GM03348 (cell line): ENCODE measurements at regions not wholly inside any gene's neighbourhood (a gene's known extent, or its start where the extent isn't known, plus 50 kb on each side); places are given as distances from the start of the nearest gene placed in this dataset.

Experiments
- DNase-seq: peaks from one replicate; pipeline ENCODE4 v3.0.0; 2012; ENCODE audit warnings: low spot score

DNA sequence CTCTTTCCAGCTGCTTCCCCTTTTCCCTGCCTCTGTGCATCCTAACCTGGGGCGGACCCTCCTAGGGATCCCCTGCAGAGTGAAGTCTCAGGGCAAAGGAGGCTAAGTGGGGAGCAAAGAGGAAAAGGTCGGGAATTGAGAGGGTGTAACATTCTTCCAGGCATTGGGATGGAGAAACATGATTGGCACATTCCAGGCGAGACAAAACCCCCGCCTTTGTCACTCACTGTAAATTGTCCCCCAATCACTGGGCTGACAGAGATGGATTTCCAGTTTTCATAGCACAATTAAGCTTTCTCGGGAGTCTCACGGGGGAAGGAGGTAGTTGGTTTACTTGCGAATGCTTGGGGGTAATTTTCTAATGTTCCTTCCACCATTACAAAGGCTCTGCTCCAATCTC lies 74.9 kb downstream of the MIAT start:
- DNase-seq = no peak

DNA sequence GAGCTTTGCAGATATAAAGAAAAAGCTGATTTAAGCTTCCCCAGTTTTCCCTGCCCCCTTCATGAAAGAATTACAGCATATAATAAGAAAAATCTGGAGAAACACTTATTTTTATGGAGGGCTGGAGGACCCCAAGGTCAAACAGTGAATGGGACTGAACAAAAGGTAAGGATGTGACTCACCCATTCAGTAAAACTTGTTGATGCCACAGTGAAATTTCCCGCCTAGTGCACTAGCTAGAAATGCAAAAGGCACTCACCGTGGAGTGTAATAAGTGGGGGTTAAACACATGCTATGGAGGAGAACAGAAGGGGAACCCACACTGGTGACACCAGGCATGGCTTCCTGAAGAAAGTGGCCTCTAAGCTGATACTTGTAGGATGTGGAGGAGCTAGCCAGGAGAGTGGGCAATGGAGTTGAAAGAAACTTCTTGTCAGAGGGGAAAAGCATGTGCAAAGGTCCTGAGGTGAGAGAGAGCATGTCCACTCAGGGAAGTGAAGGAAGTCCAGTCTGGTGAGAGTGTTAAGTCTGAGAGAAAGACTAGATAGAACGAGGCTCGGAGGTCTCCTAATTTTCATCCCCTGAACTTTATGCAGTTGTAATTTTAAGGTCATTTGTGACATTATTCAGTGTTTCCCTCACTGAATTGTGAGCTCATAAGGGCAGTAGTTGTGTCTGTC lies 77.1 kb downstream of the MIAT start:
- no peak for DNase-seq

DNA sequence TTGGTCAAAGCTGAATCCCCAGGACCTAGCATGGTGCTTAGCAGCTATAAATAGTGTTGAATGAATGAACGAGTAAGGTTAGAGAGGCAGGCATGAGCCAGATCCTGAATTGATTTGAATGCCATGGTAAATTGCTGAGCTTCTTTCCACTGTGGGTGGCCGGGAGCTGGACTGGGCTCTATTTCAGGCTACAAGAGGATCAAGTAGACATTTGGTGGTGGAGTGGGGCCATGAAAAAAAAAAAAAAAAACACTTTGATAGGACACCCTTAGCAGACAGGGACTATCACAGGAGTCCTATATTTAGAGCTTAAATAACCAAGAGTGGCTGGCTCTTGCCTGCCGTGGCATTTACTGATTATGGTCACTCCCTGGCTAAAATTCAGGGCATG lies 77.6 kb downstream of the MIAT start:
- DNase-seq = no peak

DNA sequence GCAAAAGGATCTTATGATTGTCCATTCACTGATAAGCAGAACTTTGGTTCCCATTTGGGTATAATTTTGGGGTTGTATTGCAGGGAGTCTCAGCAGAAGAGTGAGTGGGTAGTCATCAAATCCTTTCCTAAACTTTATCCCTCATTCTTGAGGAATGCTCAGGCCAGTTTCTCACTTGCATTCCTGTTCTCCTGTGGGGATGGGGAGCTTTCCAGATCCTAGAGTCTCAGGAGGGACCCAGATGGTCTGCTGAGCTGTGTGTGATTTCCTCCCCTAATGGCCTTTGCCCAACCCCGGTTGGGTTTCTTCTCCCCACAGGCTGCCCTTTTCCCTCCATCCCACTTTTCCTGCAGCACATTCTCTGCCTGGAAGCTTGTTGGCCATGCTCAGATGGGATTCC lies 79.9 kb downstream of the MIAT start:
- peak; percentile 59 for DNase-seq

DNA sequence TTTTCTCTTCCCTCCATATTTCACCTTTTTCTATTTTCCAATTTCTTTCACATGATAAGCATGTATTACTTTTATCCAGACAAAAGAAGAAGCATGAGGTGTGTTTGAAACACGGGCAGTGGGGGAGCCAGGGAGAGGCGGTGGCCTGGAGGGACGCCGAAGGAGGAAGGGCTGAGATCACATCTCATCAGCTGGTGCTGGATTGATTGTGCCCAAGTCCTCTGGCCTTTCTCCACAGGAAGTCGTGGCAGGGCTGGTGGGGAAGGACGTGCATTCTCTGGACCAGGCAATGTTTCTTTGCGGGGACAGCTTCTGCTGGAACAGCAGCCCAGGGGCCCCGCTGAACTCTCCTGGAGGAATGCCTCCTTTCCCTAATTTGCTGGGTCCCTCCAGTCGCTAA lies 82.9 kb downstream of the MIAT start:
- DNase-seq = no peak

DNA sequence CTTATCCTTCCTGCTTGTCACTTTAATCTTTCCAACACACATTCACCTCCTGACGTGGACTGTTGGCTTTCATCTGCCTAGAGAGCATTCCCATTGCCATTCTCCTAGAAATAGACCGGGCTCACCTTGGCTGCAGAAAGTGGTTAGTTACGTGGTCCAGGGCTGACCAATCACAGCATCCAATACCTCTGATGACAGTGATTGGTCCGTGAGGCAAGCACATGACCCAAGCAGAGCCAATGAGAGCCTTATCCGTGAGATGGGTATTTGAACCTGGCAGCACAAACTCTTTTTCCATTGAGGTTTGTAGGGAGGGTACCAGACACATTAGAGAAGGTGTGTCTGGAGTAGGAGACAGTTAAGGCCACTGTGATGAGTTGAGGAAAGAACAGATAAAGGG lies 85.8 kb downstream of the MIAT start:
- DNase-seq = no peak

DNA sequence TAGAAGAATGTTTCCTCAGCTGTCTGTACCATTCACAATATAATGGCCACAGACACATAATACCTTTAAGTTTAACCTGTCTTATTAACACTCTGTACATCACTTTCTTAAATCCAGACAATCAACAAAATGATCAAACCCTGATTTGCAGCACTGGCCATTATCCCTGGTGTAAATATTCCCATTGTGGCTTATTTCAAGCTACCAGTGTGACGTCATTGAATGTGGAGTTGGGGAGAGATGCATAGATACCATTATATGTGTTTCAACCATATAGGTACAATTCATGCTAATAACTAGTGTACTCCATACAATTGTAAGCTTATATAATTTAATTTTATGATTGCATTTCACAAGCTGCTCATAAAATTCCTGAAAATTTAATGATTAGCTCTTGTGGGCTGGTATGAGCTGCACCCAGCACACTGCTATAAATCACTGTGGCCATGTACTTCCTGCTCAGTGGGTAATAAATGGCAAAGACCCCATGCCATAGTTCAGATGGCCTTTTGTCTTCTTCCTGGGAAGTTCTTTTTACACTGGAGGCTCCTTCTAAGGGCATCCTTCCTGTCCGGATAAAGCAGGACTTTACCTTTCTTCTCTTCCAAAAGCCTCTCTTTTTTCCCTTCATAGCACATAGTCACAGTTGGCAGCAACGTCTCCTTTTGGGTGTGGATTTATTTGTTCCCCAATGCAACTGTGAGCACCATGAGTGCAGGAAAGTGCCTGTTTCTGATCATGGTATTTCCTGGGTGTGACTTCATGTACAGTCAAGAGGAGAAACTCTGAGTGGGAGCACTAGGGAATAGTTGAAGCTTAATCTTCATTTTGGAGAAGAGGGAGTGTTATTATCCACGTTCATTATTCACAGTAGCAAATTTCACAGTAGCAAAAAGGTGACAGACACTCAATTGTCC lies 87.8 kb downstream of the MIAT start:
- peak; percentile 40 for DNase-seq

DNA sequence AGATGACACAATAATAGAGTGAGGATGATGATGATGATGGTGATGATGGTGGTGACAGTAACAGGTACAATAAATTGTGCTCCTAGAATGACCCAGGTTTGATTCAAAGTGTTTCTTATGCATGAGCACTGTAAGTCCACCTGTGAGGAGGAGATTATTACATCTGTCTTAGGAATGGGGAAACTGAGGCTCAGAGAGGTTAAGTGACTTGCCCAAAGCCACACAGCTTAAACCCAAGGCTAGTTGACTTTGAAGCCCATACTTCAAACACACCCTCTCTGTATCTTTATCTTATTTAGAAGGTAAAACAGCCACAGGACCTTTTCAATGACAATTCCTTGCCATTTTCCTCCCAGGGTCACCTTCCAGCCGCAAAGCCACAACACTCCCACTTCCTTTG lies 88.9 kb downstream of the MIAT start:
- DNase-seq = no peak

DNA sequence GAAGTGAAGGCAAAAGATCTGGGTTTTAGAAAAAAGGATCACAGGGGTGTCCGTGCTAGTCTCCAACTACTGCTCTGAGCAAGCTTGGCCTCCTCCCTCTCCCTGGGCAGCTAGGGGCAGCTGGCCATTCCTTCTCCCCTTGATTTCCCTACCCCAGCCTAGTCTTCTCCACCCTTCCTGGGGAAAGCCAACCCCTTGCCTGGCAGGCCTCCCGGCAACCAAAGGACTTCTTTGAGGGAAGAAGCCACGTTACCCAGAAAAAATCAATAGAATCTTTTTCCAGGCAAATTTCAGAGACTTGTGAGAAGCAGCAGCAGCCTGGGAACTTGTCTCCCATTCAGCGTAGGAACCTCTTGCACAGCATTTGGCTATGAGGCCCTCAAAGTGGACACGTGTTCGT lies 91.5 kb downstream of the MIAT start:
- no peak for DNase-seq

DNA sequence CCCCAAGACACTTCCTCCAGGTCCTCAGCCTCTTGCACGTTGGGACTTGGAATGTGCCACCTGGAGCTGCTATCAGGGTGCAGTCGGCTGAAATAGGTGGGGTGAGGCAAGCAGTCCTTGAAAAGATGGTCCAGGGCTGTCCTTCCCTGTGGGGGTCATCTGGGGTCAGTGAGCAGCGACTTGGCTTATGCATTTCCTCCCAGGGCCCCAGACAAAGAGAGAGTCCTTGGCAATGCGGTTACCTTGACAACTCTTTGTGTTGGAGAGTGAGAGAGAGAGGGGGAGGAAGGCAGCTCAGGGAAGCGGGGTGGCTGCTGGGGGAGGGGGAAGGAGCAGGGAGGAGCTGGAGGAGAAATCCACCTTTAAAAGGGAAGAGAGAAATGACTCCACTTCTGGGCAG lies 93.8 kb downstream of the MIAT start:
- no peak for DNase-seq

DNA sequence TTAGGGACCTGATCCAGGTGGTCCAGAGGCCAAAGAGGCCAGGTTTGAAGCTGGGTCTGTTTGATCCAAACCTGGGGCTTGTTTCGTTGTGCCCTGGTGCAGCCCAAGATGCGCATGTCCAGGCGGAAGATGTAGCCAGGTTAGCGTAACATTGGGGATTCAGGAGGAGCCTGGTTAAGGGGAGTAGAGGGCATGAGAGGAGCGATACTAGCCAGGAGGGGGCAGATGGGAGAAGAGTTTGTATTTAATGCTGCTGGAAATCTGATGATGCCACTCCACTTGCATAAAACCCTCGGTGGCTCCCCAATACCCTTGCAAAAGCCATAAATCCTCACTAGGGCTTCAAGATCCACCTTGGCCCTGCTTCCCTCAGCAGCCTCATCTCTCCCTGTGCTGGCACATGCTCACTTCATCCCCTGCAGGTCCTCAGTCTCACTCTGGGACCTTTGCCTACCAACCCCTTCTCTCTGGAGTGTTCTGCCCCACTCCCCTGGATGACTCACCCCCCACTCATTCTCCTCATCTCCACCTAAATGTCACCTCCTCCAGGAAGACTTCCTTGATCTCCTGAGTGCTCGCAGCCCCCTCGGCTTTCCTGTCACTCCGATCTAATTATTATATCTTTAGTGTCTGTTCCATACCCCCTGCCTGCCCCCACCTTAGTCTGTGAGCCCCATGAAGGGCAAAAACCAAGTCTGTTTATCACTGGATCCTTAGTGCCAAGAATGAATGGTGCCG lies 95.9 kb downstream of the MIAT start:
- DNase-seq = no peak

DNA sequence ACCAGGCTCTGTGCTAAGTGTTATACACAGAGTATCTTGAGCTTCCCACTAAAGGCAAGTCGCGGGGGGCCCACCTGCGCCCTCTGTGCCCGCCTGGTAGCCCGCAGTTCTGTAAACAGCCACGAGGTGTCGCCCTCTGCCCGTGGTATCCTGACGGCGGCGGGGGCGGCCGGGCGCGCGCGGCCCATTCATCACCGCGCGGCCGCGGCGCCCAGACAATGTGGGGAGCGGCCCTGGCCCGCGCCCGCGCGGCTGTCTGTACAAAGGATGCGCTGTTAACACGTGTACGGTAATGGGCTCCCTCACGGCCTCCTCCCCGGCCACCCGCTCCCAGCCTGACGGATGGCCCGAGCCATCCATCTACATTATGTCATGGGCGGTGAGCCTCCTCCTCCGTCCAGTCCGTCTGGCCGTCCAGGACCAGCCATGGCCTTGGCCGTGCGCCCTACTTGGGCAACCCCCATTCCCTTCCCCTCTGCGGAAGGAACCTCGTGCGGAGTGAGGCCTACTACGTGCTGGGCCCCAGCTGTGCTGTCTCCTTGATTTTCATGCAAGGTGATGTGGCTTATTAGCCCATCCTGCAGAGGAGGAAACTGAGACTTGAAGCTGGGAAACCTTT lies 99.4 kb downstream of the MIAT start:
- DNase-seq = peak; percentile 91

DNA sequence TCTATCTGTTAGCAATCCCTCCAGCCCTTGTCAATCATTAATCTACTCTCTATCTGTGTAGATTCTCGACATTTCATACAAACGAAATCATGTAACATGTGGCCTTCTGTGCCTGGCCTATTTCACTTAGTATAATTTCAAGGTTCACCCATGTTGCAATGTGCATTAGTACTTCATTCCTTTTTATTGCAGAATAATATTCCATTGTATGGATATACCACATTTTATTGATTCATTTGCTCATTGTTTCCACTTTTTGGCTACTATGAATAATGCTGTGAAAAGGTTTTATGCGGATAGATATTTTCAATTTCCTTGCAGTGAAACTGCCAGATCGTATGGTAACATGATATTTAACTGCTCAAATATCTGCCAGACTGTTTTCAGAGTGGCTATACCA lies 100.1 kb downstream of the MIAT start:
- DNase-seq = no peak

DNA sequence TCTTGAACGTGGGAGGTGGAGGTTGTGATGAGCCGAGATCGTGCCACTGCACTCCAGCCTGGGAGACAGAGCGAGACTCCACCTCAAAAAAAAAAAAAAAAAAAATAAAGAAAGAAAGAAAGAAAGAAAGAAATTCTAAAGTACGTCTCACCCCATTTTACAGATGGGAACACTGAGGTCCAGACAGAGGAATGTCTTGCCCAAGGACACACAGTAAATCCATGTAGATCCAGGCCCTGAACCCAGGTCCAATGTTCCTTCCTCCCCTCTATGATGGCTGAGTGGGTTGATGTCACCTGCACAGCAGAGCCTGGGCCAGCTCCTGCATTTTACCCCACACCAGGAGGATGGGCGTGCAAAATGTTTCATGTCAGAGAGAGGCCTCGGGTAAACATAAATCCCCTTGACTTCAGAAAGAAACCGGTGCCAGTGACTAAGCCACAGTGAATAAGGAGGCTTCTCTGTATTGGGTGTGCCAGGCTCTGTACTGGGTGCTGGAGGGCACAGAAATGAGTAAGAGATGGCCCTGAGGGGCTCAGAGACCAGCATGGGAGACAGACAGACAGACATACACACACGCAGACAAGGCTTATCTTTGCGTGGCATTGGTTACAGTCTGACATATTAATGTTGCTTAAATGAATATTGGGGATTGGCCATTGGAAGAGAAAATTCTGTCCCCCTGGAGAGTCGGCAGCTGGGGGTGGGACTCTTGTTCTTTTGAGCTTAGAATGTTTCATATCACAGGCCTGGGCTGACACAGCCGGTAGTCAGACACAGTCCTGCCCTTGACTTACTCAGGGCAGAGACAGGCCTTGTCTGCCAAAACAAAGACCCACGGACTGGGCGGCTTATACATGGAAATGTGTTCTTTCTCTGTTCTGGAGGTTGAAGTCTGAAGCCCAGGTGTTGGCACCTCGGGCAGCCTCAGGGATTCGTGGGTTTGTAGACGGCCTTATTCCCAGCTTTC lies 105.4 kb downstream of the MIAT start:
- no peak for DNase-seq

DNA sequence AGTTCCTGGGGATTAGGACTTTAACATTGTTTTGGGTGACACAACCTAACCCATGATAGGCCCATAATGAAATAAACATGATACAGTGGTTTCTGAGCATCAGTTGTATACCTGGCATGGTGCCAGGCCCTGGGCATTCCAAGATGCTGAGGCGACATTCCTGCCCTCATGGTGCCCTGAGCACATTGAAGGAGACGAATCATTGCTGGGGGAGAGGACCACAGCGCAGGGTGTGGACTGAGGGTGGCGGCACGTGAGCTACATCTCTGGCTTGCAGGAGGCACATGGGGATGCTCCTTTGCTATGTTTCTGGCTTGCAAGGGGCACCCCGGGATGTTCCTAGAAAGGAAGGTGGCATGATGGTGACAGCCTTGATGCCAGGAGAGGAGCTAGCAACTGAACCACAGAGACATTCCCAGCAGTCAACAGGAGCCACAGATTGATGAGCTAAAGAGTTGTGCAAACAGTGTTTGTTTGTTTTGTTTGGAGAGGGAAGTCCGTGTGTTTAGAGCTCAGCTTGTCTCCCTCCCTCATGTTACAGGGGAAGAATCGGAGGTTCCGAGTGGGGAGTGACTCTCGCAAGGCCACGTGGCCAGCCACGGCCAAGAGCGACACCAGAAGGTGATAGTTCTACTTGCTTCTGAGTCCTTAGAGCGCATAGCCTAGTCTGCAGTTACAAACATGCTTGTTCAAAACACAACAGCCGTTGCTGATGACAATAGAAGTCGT lies 106.4 kb downstream of the MIAT start:
- peak; percentile 47 for DNase-seq

DNA sequence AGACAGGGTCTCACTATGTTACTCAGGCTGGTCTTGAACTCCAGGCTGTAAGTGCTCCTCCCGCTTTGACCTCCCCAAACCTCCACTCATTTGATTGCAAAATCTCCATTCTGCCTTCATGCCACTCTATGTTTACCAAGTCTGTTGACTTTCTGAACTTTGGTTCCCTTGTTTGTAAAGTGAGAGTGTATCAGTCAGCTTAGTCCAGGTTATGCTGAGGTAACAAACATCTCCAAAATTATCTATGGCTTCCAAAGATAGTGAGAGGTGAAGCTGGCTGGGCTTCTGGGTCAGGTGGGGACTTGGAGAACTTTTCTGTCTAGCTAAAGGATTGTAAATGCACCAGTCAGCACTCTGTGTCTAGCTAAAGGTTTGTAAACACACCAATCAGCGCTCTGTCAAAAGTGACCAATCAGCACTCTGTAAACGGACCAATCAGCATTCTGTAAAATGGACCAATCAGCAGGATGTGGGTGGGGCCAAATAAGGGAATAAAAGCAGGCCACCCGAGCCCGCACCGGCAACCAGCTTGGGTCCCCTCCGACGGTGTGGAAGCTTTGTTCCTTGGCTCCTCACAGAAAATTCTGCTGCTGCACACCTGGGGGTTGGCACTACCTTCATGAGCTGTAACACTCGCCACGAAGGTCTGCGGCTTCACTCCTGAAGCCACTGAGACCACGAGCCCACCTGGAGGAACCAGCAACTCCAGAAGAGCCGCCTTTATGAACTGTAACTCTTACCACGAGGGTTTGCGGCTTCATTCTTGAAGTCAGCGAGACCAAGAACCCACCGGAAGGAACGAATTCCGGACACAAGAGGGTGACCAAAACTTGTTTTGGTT lies 109.3 kb downstream of the MIAT start:
- DNase-seq = no peak

DNA sequence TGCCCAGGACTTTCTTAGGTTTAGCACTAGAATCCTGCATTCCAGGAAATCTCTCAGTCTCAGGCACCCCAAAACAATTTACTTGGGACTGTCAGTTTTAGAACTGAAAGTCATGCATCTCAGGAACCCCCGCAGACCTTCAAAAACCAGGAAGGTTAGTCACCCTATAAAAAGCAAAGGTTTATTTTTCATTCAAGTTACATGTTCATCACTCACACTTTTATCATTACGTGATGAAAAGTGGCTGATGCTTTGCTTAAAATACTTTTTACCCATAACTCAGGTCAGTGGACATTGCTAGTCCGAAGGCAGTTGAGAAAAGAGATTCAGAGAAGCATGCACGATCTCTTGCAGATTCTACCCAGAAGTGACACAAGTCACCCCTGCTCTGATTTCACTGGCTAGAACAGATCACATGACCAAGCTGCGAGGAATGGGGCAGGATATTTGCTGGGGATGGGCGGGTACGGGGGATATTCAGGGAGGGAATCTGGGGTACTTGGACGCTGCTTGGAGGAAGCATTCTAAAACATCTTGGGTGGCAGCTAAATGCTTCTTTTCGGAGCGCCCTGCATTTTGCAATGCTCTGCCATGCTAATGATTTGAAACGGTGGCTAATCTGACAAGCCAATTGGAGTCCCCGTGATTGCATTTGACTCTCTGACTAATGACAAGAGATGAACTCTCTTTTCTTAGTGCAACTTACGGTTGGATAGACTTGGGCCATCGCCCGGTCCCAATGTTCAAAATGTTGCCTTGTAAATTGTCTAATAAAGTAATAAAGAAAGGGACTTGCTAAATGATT lies 110.2 kb downstream of the MIAT start:
- DNase-seq = peak; percentile 29

DNA sequence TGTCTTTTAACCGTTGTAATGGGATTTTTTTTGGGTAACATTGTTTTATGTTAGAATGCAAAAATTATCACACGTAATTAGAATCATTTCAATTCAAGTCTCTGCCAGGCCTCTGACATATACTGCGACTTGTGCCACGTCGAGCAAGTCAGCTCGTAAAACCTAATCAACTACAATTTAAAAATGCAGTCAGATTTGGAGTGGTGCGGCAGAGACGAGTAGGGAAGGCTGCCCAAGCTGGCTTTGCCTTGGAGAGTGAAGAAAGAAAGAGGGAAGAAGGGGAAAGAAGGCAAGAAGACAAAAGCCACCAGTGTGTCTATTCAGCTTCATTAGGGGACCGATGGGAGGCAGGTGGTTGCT lies 110.7 kb downstream of the MIAT start:
- no peak for DNase-seq

DNA sequence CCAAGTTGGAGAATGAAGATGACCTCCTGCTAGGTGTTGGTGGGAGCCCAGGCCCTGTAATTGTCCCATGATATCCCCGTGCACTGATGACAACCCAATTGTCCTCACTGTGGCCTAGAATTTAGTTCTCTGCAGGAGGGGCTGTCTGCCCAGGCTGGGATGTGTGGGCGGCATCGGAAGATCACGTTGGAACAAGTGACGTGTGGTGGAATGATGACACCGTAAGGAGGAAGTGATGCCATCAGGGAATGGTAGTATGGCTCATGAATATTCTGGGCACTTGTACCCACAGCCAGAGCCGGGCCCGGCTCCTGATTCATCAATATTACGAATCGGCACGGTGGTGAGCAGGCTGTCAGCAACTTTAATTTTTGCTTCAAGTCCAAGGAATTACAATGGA lies 111.6 kb downstream of the MIAT start:
- DNase-seq = peak; percentile 69
